IPS-18a (cell line): ENCODE measurements at regions not wholly inside any gene's neighbourhood (a gene's known extent, or its start where the extent isn't known, plus 50 kb on each side); places are given as distances from the start of the nearest gene placed in this dataset.

ENCODE experiments used
- H3K27ac ChIP-seq: one replicate; pipeline ENCODE4 v1.5.1; 2013; ENCODE audit warnings: low read length
- H3K27me3 ChIP-seq: one replicate; pipeline ENCODE4 v1.6.1; 2013; ENCODE audit warnings: mild to moderate bottlenecking, low read length; ENCODE audit not compliant: control insufficient read depth, insufficient read depth
- H3K36me3 ChIP-seq: one replicate; pipeline ENCODE4 v1.6.1; 2013; ENCODE audit warnings: low read depth, low read length; ENCODE audit not compliant: control insufficient read depth
- H3K4me1 ChIP-seq: one replicate; pipeline ENCODE4 v1.6.1; 2013; ENCODE audit warnings: low read depth, low read length; ENCODE audit not compliant: control insufficient read depth
- H3K4me3 ChIP-seq: one replicate; pipeline ENCODE4 v1.5.1; 2013; ENCODE audit warnings: low read length
- H3K9ac ChIP-seq: one replicate; pipeline ENCODE4 v1.6.1; 2013; ENCODE audit warnings: mild to moderate bottlenecking, low read length, moderate library complexity
- H3K9me3 ChIP-seq: one replicate; pipeline ENCODE4 v1.6.1; 2013; ENCODE audit warnings: low read depth, low read length; ENCODE audit not compliant: control insufficient read depth

GRCh38 chr13:67758975-67759374 is 528.8 kb upstream of the PCDH9 start:
- H3K27me3 ChIP-seq = no peaks in the 10 kb centered on the region
- no peak overlapping the region for H3K9ac ChIP-seq
- peaks cover 9% of the 10 kb centered on the region for H3K4me1 ChIP-seq
- no peaks in the 10 kb centered on the region for H3K36me3 ChIP-seq
- H3K9me3 ChIP-seq = no peaks in the 10 kb centered on the region
- H3K27ac ChIP-seq = no peak overlapping the region
- H3K4me3 ChIP-seq = no peak overlapping the region

- H3K4me1 ChIP-seq = no peaks in the 10 kb centered on the region
- no peak overlapping the region for H3K27ac ChIP-seq
- H3K27me3 ChIP-seq = no peaks in the 10 kb centered on the region
- no peaks in the 10 kb centered on the region for H3K36me3 ChIP-seq
- H3K4me3 ChIP-seq = no peak overlapping the region
- no peak overlapping the region for H3K9ac ChIP-seq
- H3K9me3 ChIP-seq = no peaks in the 10 kb centered on the region
Observed at GRCh38 chr13:67754012-67754411, 523.9 kb upstream of the PCDH9 start.

GRCh38 chr13:67752759-67753158 is 522.6 kb upstream of the PCDH9 start:
- H3K27ac ChIP-seq = no peak overlapping the region
- H3K9ac ChIP-seq = no peak overlapping the region
- H3K4me3 ChIP-seq = no peak overlapping the region
- no peaks in the 10 kb centered on the region for H3K27me3 ChIP-seq
- no peaks in the 10 kb centered on the region for H3K9me3 ChIP-seq
- no peaks in the 10 kb centered on the region for H3K36me3 ChIP-seq
- H3K4me1 ChIP-seq = no peaks in the 10 kb centered on the region

GRCh38 chr13:67742478-67742877 is 512.3 kb upstream of the PCDH9 start:
- Histone ChIP-seq H3K4me3 (no peak overlapping the region), H3K9me3 (no peaks in the 10 kb centered on the region), H3K27ac (no peak overlapping the region), H3K9ac (no peak overlapping the region), H3K4me1 (peaks cover 13% of the 10 kb centered on the region), H3K27me3 (no peaks in the 10 kb centered on the region), H3K36me3 (no peaks in the 10 kb centered on the region)

- Histone ChIP-seq H3K9me3 (no peaks in the 10 kb centered on the region), H3K4me1 (peaks cover 25% of the 10 kb centered on the region), H3K27me3 (no peaks in the 10 kb centered on the region), H3K27ac (no peak overlapping the region), H3K4me3 (no peak overlapping the region), H3K36me3 (no peaks in the 10 kb centered on the region), H3K9ac (no peak overlapping the region)
Observed at GRCh38 chr13:67740871-67741535, 510.9 kb upstream of the PCDH9 start.

GRCh38 chr13:67736646-67737420 is 506.7 kb upstream of the PCDH9 start:
- peak overlapping the region; percentile 25 for H3K9ac ChIP-seq
- no peaks in the 10 kb centered on the region for H3K36me3 ChIP-seq
- H3K27me3 ChIP-seq = no peaks in the 10 kb centered on the region
- peak overlapping the region; percentile 72 for H3K27ac ChIP-seq
- peaks cover 31% of the 10 kb centered on the region for H3K4me1 ChIP-seq
- H3K4me3 ChIP-seq = no peak overlapping the region
- H3K9me3 ChIP-seq = no peaks in the 10 kb centered on the region

- no peaks in the 10 kb centered on the region for H3K9me3 ChIP-seq
- no peaks in the 10 kb centered on the region for H3K36me3 ChIP-seq
- peaks cover 20% of the 10 kb centered on the region for H3K4me1 ChIP-seq
- H3K9ac ChIP-seq = no peak overlapping the region
- H3K27me3 ChIP-seq = no peaks in the 10 kb centered on the region
- peak overlapping the region; percentile 57 for H3K27ac ChIP-seq
- H3K4me3 ChIP-seq = no peak overlapping the region
Observed at GRCh38 chr13:67735651-67736050, 505.5 kb upstream of the PCDH9 start.

GRCh38 chr13:67726979-67727378 is 496.8 kb upstream of the PCDH9 start:
- Histone ChIP-seq H3K9me3 (peaks cover 6% of the 10 kb centered on the region), H3K9ac (no peak overlapping the region), H3K27me3 (no peaks in the 10 kb centered on the region), H3K36me3 (no peaks in the 10 kb centered on the region), H3K4me1 (no peaks in the 10 kb centered on the region), H3K4me3 (no peak overlapping the region), H3K27ac (no peak overlapping the region)

GRCh38 chr13:67725999-67726398 is 495.9 kb upstream of the PCDH9 start:
- no peaks in the 10 kb centered on the region for H3K4me1 ChIP-seq
- no peak overlapping the region for H3K4me3 ChIP-seq
- H3K36me3 ChIP-seq = no peaks in the 10 kb centered on the region
- H3K27ac ChIP-seq = no peak overlapping the region
- H3K9me3 ChIP-seq = peaks cover 6% of the 10 kb centered on the region
- H3K27me3 ChIP-seq = no peaks in the 10 kb centered on the region
- no peak overlapping the region for H3K9ac ChIP-seq

- Histone ChIP-seq H3K4me3 (no peak overlapping the region), H3K27me3 (no peaks in the 10 kb centered on the region), H3K27ac (no peak overlapping the region), H3K36me3 (no peaks in the 10 kb centered on the region), H3K9me3 (no peaks in the 10 kb centered on the region), H3K9ac (no peak overlapping the region), H3K4me1 (no peaks in the 10 kb centered on the region)
Observed at GRCh38 chr13:67713571-67713970, 483.4 kb upstream of the PCDH9 start.

GRCh38 chr13:67696775-67697174 is 466.6 kb upstream of the PCDH9 start:
- no peaks in the 10 kb centered on the region for H3K27me3 ChIP-seq
- no peaks in the 10 kb centered on the region for H3K9me3 ChIP-seq
- H3K36me3 ChIP-seq = no peaks in the 10 kb centered on the region
- no peak overlapping the region for H3K27ac ChIP-seq
- no peak overlapping the region for H3K9ac ChIP-seq
- no peak overlapping the region for H3K4me3 ChIP-seq
- H3K4me1 ChIP-seq = no peaks in the 10 kb centered on the region

GRCh38 chr13:67664502-67664901 is 434.4 kb upstream of the PCDH9 start:
- H3K4me1 ChIP-seq = no peaks in the 10 kb centered on the region
- H3K9me3 ChIP-seq = no peaks in the 10 kb centered on the region
- no peaks in the 10 kb centered on the region for H3K27me3 ChIP-seq
- no peak overlapping the region for H3K4me3 ChIP-seq
- H3K9ac ChIP-seq = no peak overlapping the region
- H3K27ac ChIP-seq = no peak overlapping the region
- H3K36me3 ChIP-seq = no peaks in the 10 kb centered on the region
